ENCODE measurements at regions not wholly inside any gene's neighbourhood (a gene's known extent, or its start where the extent isn't known, plus 50 kb on each side); places are given as distances from the start of the nearest gene placed in this dataset.

DNA sequence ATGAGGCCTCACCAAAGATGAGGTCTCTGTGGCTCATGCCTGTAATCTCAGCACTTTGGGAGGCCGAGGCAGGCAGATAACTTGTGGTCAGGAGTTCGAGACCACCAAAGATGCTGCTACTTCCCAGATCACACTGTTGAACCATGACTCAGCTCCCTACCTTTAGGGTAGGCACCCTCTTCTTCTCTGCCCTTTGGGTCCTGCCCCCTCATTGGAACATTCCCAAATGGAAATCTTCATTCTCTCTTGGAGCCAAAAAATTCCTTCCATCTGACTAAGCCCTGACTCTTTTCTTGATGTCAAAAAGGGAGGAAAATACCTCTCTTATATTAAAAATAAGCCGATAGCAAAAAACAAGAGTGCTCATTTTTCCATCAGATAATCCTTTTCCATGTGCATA, 183.5 kb downstream of the PAX3 start:
- no peak for DNase-seq (ENCODE audit: low spot score)
- no peaks in the 10 kb centered on the region for H4K20me1 ChIP-seq (ENCODE audit: insufficient read depth, poor library complexity, severe bottlenecking)
- no peak for TF ChIP-seq EZH2 (IDR thresholded peaks at IDR 0.05; ENCODE audit: borderline replicate concordance)
- no peak for TF ChIP-seq EZH2phosphoT487 (IDR thresholded peaks at IDR 0.05; ENCODE audit: low read depth, severe bottlenecking, unreplicated experiment)
- TF ChIP-seq, protein P1, sequence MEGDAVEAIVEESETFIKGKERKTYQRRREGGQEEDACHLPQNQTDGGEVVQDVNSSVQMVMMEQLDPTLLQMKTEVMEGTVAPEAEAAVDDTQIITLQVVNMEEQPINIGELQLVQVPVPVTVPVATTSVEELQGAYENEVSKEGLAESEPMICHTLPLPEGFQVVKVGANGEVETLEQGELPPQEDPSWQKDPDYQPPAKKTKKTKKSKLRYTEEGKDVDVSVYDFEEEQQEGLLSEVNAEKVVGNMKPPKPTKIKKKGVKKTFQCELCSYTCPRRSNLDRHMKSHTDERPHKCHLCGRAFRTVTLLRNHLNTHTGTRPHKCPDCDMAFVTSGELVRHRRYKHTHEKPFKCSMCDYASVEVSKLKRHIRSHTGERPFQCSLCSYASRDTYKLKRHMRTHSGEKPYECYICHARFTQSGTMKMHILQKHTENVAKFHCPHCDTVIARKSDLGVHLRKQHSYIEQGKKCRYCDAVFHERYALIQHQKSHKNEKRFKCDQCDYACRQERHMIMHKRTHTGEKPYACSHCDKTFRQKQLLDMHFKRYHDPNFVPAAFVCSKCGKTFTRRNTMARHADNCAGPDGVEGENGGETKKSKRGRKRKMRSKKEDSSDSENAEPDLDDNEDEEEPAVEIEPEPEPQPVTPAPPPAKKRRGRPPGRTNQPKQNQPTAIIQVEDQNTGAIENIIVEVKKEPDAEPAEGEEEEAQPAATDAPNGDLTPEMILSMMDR (IDR thresholded peaks at IDR 0.05; ENCODE audit: poor library complexity), result no peak
- H3K4me3 ChIP-seq, result no peak overlapping the region
- 92% methylated on average over 3 of the region's 3 CpGs for WGBS (ENCODE audit: low lambda C conversion rate, missing lambda C conversion rate)
- H3K9me2 ChIP-seq (replicated peaks; ENCODE audit: insufficient read depth), result no peaks in the 10 kb centered on the region
- H2AFZ ChIP-seq, result no peak overlapping the region
- H3K9me3 ChIP-seq (ENCODE audit: low read depth), result no peaks in the 10 kb centered on the region
- no peaks in the 10 kb centered on the region for H3K36me3 ChIP-seq (replicated peaks; ENCODE audit: insufficient read depth, low read depth)
- no peak overlapping the region for H3K4me2 ChIP-seq
- peaks cover 5% of the 10 kb centered on the region for H3K27me3 ChIP-seq
- no peaks in the 10 kb centered on the region for H3K4me1 ChIP-seq (ENCODE audit: insufficient read depth)
- no peak overlapping the region for H3K27ac ChIP-seq
- no peaks in the 10 kb centered on the region for H3K79me2 ChIP-seq

GRCh38 chr2:222108957-222109585, 189.7 kb downstream of the PAX3 start:
- no peak for DNase-seq (ENCODE audit: low spot score)
- Histone ChIP-seq H3K27me3 (no peaks in the 10 kb centered on the region), H3K4me3 (no peak overlapping the region), H3K4me1 (ENCODE audit: insufficient read depth) (no peaks in the 10 kb centered on the region), H3K4me2 (no peak overlapping the region), H2AFZ (no peak overlapping the region), H4K20me1 (ENCODE audit: insufficient read depth, poor library complexity, severe bottlenecking) (no peaks in the 10 kb centered on the region), H3K27ac (no peak overlapping the region), H3K36me3 (replicated peaks; ENCODE audit: insufficient read depth, low read depth) (no peaks in the 10 kb centered on the region), H3K9me2 (replicated peaks; ENCODE audit: insufficient read depth) (no peaks in the 10 kb centered on the region), H3K9me3 (ENCODE audit: low read depth) (no peaks in the 10 kb centered on the region), H3K79me2 (no peaks in the 10 kb centered on the region)
- TF ChIP-seq EZH2phosphoT487 (IDR thresholded peaks at IDR 0.05; ENCODE audit: low read depth, severe bottlenecking, unreplicated experiment) (no peak), EZH2 (IDR thresholded peaks at IDR 0.05; ENCODE audit: borderline replicate concordance) (no peak)
- TF ChIP-seq, protein P1 (IDR thresholded peaks at IDR 0.05; ENCODE audit: poor library complexity), result no peak
- 81% methylated on average over 4 of the region's 4 CpGs for WGBS (ENCODE audit: low lambda C conversion rate, missing lambda C conversion rate)

- WGBS (ENCODE audit: low lambda C conversion rate, missing lambda C conversion rate), result 72% methylated on average over 3 of the region's 3 CpGs
- TF ChIP-seq EZH2 (IDR thresholded peaks at IDR 0.05; ENCODE audit: borderline replicate concordance), result no peak
- TF ChIP-seq, protein P1 (IDR thresholded peaks at IDR 0.05; ENCODE audit: poor library complexity), result no peak
- TF ChIP-seq EZH2phosphoT487 (IDR thresholded peaks at IDR 0.05; ENCODE audit: low read depth, severe bottlenecking, unreplicated experiment), result no peak
- DNase-seq (ENCODE audit: low spot score), result no peak
Measured at GRCh38 chr2:222108497-222108896, 190.3 kb downstream of the PAX3 start.

More at GRCh38 chr2:222108497-222108896, 190.3 kb downstream of the PAX3 start:
- Histone ChIP-seq H3K9me3 (ENCODE audit: low read depth) (no peaks in the 10 kb centered on the region), H3K4me3 (no peak overlapping the region), H3K79me2 (no peaks in the 10 kb centered on the region), H3K9me2 (replicated peaks; ENCODE audit: insufficient read depth) (no peaks in the 10 kb centered on the region), H3K4me1 (ENCODE audit: insufficient read depth) (no peaks in the 10 kb centered on the region), H2AFZ (no peak overlapping the region), H3K27me3 (no peaks in the 10 kb centered on the region), H3K36me3 (replicated peaks; ENCODE audit: insufficient read depth, low read depth) (no peaks in the 10 kb centered on the region), H3K27ac (no peak overlapping the region), H4K20me1 (ENCODE audit: insufficient read depth, poor library complexity, severe bottlenecking) (no peaks in the 10 kb centered on the region), H3K4me2 (no peak overlapping the region)
